Calu3 (cell line): ENCODE measurements at regions not wholly inside any gene's neighbourhood (a gene's known extent, or its start where the extent isn't known, plus 50 kb on each side); places are given as distances from the start of the nearest gene placed in this dataset.
A peak's percentile ranks its signal among the peaks of the same experiment; 100 is the strongest.

Experiments
- BruUV-seq: library from RNA; stranded (reverse); fragments of 400-500 nt; replicated peaks from 2 replicates; lab custom pipeline; 2021; lab: Mats Ljungman, UMichigan
- CTCF ChIA-PET: fragments of 300-600 bp; sonication (Branson Sonifier 250); formaldehyde crosslinking; loops from one replicate; lab custom pipeline; 2022; ENCODE audit warnings: antibody characterized with exemption; lab: Charles Lee
- DNase-seq: peaks from one replicate; pipeline ENCODE4 v3.0.0; 2022
- H3K27ac Mint-ChIP-seq: one replicate; pipeline ENCODE4 v1.8.0; 2022; ENCODE audit warnings: mixed read lengths; ENCODE audit not compliant: unreplicated experiment
- H3K27me3 Mint-ChIP-seq: one replicate; pipeline ENCODE4 v1.8.0; 2022; ENCODE audit warnings: mixed read lengths; ENCODE audit not compliant: unreplicated experiment
- H3K36me3 Mint-ChIP-seq: one replicate; pipeline ENCODE4 v1.8.0; 2022; ENCODE audit warnings: mild to moderate bottlenecking, moderate library complexity, mixed read lengths; ENCODE audit not compliant: insufficient read depth, unreplicated experiment
- H3K4me1 Mint-ChIP-seq: one replicate; pipeline ENCODE4 v1.8.0; 2022; ENCODE audit warnings: mild to moderate bottlenecking, low read depth, mixed read lengths; ENCODE audit not compliant: unreplicated experiment
- H3K4me3 Mint-ChIP-seq: one replicate; pipeline ENCODE4 v1.8.0; 2022; ENCODE audit warnings: mild to moderate bottlenecking, low read depth, moderate library complexity, mixed read lengths; ENCODE audit not compliant: unreplicated experiment
- H3K9me3 Mint-ChIP-seq: one replicate; pipeline ENCODE4 v1.8.0; 2022; ENCODE audit warnings: low read depth, mixed read lengths; ENCODE audit not compliant: unreplicated experiment
- intact Hi-C: fragments of 100-400 bp; cut with micrococcal nuclease; formaldehyde crosslinking; loops from one replicate; pipeline ENCODE4 v1.10.0; 2022; ENCODE audit not compliant: unreplicated experiment
- TF ChIP-seq, protein P1 (sequence below): fragments of 200-600 bp; IDR thresholded peaks from one replicate; pipeline ENCODE4 v1.8.0; 2022; ENCODE audit warnings: antibody characterized with exemption; ENCODE audit not compliant: unreplicated experiment

GRCh38 chr22:33971561-33971961, 51.3 kb upstream of the LARGE1 start:
- Mint-ChIP-seq H3K27me3 (no peaks in the 10 kb centered on the region), H3K4me1 (no peaks in the 10 kb centered on the region), H3K27ac (no peak overlapping the region), H3K36me3 (no peaks in the 10 kb centered on the region), H3K4me3 (no peak overlapping the region), H3K9me3 (peaks cover 16% of the 10 kb centered on the region)
- DNase-seq = peak; percentile 7
- TF ChIP-seq, protein P1, sequence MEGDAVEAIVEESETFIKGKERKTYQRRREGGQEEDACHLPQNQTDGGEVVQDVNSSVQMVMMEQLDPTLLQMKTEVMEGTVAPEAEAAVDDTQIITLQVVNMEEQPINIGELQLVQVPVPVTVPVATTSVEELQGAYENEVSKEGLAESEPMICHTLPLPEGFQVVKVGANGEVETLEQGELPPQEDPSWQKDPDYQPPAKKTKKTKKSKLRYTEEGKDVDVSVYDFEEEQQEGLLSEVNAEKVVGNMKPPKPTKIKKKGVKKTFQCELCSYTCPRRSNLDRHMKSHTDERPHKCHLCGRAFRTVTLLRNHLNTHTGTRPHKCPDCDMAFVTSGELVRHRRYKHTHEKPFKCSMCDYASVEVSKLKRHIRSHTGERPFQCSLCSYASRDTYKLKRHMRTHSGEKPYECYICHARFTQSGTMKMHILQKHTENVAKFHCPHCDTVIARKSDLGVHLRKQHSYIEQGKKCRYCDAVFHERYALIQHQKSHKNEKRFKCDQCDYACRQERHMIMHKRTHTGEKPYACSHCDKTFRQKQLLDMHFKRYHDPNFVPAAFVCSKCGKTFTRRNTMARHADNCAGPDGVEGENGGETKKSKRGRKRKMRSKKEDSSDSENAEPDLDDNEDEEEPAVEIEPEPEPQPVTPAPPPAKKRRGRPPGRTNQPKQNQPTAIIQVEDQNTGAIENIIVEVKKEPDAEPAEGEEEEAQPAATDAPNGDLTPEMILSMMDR = no peak
- CTCF ChIA-PET = no interaction called here
- intact Hi-C loops = no loop called here
- no TSS peak for BruUV-seq

DNA sequence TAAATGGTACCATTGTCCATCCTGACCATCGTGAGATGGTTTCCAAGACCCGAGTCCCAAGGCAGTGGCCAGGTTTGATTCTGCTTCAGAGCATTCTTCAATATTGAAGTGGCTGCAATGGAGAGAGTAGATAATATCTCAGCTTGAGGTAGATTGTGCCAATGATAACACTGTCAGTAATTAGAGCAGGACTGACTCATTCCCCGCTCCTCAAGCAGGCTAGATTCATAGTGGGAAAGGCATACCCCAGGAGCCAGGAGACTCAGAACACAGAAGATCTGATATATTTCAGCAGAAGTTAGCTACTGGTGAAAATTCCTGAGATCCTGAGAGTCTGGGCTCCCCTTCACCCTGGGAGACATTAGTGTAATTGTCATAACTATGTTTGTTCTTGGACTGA, 55.6 kb upstream of the LARGE1 start:
- H3K36me3 Mint-ChIP-seq = no peaks in the 10 kb centered on the region
- TF ChIP-seq, protein P1 = no peak
- H3K4me3 Mint-ChIP-seq = no peak overlapping the region
- H3K27ac Mint-ChIP-seq = no peak overlapping the region
- no peaks in the 10 kb centered on the region for H3K27me3 Mint-ChIP-seq
- BruUV-seq = no TSS peak
- H3K4me1 Mint-ChIP-seq = no peaks in the 10 kb centered on the region
- intact Hi-C loops = no loop called here
- no peak for DNase-seq
- H3K9me3 Mint-ChIP-seq = peaks cover 16% of the 10 kb centered on the region
- CTCF ChIA-PET = no interaction called here

DNA sequence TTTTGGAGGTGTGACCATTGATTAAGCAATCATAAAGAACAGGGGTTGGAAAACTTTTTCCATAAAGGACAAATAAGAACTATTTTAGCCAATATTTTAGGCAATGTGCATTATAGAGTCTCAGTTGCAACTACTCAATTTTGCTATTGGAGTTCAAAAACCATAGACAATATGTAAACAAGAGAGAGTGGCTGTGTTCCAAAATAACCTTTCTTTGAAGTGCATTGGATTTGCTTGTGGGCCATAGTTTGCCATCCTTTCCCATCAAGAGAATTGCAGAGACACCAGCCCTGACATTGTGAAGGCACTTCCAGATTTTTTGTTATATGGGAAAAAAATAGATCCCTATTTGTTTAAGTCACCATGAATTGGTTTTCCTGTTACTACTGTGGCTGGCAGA, 63.3 kb upstream of the LARGE1 start:
- intact Hi-C loops = no loop called here
- BruUV-seq = no TSS peak
- Mint-ChIP-seq H3K27ac (no peak overlapping the region), H3K36me3 (no peaks in the 10 kb centered on the region), H3K9me3 (peaks cover 10% of the 10 kb centered on the region), H3K27me3 (no peaks in the 10 kb centered on the region), H3K4me3 (no peak overlapping the region), H3K4me1 (no peaks in the 10 kb centered on the region)
- DNase-seq = no peak
- TF ChIP-seq, protein P1 = no peak
- CTCF ChIA-PET = no interaction called here

GRCh38 chr22:33984211-33984610, 63.9 kb upstream of the LARGE1 start:
- Mint-ChIP-seq H3K27ac (no peak overlapping the region), H3K36me3 (no peaks in the 10 kb centered on the region), H3K4me3 (no peak overlapping the region), H3K4me1 (no peaks in the 10 kb centered on the region), H3K9me3 (peaks cover 7% of the 10 kb centered on the region), H3K27me3 (no peaks in the 10 kb centered on the region)
- no peak for DNase-seq
- TF ChIP-seq, protein P1 = no peak
- intact Hi-C loops = no loop called here
- CTCF ChIA-PET = interaction anchor here (0.7 kb wide), 1 partner anchor 150 kb away, joined by 3 read pairs; no protein-coding TSS in a partner anchor
- BruUV-seq = no TSS peak
